NCI-H1930 (cell line): ENCODE measurements at regions not wholly inside any gene's neighbourhood (a gene's known extent, or its start where the extent isn't known, plus 50 kb on each side); places are given as distances from the start of the nearest gene placed in this dataset.
A peak's percentile ranks its signal among the peaks of the same experiment; 100 is the strongest.

ENCODE experiments used
- DNase-seq, 2 experiments: peaks; one replicate each; lab custom pipeline; 2025; lab: John Stamatoyannopoulos, UW

DNA sequence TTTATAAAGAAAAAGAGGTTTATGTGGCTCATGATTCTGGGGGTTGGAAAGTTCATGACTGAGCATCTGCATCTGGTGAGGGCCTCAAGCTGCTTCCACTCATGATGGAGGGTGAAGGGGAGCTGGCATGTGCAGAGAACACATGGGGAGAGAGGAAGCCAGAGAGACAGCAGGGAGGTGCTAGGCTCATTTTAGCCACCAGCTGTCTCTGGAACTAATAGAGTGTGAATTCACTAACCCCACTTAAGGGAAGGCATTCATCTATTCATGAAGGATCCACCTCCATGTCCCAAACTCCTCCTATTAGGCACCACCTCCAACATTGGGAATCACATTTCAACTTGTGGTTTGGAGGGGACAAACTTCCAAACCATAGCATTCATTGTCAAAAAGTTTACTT lies 137.3 kb upstream of the PMEPA1 start:
- DNase-seq: no peak

DNA sequence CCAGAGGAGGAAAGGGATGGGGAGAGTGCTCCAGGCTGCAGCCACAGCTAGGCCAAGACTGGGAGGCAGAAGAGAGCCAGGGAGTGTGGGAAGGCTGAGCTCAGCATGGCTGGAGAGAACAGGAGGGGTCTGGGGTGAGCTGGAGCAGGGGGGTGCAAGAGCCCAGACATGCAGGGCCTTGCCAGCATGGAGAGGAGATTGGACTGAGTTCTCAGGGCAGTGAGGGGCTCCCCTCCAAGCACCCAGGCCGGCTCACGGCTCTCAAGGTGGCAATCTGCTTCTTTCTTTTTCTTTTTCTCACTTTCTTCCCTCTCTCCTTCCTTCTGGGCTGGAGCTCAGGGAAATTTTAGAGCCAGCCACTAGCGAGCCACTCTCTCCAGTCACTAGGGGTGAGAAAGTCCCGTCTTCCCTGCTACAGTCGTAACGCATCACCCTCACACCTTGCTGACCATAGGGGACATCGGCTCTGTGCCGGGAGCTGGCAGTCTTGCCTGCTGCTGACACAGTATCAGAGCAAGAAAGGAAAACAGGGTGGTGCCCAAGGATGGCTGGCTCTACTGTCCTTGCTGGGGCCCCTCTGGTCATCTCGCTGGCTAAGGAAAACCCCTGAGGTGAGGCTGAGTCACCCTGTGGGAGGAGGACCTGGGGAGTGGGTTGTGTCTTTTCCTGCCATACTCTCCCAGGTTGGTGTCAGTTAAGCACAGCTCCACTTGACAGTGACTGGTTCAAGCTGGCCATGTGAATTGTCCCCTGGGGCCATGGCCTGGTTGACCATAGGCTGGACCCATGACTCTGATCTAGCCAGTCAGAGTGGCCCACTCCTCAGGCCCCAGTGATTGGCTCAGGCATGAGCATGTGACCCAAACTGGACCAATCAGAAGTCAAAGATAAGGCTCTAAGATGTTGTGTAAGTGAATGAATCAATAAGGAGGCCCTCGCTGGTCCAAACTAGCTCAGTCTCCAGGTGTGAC lies 135.1 kb upstream of the PMEPA1 start:
- no peak for DNase-seq

DNA sequence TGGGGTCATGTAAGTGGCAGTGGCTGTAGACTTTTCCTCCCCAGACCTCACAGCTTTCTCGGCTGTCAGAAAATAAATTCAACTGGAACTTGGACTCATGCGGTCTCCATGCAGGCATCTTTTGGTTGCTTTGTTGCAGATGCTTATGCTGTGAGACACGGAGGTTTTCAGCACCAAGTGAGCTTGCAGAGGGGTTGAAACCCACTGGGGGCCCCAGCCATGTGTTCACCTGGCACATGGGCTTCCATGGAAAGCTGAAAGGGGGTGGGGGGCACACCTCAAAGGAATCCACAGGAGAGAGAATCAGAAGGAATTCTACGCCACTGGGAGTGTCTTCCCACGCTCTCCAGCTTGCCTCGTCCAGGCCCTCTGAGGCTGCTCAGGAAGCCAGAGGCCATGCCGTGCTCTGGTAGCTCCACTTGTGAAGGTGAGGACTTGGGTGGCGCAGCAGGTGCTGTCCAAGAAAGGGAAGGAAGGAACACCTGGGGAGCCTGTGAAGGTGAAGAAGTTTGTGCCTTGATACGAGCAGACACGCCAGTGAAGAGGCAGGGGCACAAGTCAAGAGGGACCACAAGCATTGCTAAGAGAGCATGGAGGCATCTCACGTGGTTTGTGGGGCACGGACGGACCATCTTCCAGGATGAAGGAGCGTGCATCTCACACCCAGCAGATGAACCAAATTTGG lies 134.3 kb upstream of the PMEPA1 start:
- no peak for DNase-seq

DNA sequence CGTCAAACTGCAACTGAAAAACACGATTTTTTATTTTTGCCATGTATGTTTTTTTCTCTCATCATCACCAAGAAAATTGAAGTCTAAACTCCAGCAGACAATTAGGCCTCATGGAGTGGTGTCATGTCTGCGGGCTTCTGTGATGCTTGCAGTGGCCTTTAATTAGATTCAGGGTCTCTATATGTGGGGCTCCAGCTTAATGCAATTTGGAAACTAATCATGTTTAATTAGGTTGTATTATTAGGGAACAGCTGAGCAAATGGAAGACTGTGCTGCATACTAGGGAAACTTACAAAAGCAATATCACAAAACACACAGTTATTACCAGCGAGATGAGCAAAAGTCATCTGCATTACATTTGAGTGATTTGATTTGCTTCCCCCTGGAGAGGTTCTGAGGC lies 132.9 kb upstream of the PMEPA1 start:
- DNase-seq: peak in 1 of 2 experiments; percentile 32

DNA sequence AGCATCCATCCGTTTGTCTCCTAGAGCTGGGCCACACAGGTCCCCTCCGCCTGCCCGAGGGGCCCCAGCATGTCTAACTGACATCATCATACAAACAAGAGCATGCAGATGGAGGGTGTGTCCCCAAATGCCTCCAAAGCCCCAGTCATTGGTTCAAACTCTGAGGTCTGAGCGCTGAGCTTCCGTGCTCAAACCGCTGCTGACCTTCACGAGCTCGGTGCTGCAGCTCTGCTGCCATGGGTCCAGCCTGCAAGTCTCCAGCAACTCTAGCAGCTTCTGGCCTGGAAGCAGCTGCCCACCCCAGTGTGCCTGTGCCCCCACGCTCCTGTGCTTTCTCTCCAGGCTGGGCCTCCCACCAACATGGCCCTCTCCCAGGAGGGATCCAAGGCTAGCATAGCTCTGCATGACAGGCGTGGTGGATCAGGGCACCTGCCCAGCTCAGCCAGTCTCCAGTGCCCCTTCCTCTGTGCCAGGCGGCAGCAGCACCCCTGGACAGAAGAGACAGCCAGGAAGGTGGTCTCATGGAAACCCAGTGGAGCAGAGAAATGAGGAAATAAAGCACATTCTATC lies 131.6 kb upstream of the PMEPA1 start:
- no peak for DNase-seq

DNA sequence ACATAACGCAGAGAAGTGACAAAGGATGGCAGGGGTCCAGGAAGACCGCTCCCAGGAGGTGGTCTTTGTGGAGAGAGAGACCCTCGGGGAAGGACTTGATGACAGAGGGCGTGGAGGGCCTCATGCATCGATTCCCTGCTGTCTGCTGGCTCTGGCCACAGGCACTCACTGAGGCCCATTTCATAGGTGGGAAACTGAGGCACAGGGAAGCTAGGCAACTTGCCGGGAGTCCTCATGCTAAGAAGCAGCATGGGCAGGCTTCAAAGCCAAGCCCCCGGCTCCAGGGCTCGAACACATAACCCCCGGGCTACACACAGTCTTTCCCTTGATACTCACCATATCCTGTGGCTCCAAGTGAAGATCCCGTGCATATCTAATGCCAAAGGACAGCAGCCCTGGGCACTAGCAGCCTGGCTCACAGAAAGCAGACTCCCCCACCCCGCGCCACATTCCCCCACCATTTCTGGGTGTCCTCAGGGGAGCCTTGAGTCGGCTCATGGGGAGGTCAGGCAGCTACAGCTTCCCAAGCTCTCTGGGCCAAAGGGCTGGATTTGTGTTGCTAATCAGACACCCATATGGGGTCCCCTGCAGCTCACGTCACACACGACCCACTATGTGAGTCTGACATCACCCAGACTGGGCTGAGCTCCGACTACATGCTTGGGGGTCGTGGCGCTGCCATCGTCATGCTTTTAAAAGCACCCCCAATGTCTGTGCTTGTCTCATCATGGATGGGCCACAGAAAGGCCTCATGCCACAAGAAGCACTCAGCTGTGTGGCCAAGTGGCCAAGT lies 130.9 kb upstream of the PMEPA1 start:
- no peak for DNase-seq

DNA sequence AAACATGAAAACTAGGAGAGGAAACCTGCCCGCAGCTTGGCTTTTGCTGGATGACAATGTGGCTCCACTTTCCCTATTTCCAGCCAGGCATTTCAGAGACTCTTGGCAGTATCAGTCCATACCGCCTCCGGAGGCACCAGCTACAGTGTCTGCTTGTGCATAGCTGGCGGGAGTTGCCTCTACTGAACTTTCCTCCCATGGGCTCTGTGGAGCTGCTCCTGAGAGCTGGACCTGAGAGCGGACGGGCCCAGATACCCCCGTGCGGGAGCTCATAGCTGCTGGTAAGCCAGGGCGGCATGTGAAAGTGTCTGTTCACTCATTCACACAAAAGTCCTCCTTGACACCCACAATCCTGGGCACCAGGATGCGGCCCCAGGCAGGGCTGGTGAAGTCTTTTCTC lies 130.3 kb upstream of the PMEPA1 start:
- DNase-seq: no peak

DNA sequence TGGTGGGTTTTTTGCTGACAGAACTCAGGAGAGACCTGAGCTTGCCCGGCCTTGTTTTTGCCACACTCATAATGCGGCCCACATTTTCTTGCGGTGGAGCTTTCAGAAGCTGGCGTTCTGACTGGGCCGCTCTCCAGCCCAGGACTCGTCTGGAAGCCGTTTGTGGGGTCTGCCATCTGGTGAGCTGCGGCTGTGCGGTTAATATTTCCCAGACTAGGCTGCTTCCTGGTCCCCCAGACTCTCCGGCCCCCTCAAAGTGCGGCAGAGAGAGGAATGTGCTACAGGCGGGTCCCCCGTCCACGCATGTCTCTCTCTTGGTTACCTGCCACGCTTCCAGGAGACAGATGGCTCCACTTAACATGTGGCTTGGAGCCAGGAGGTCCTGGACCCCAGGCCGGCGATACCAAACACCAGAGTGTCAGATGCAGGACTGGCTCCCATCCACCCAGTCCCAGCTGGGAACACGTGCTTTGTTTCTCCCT lies 128.9 kb upstream of the PMEPA1 start:
- DNase-seq: no peak

DNA sequence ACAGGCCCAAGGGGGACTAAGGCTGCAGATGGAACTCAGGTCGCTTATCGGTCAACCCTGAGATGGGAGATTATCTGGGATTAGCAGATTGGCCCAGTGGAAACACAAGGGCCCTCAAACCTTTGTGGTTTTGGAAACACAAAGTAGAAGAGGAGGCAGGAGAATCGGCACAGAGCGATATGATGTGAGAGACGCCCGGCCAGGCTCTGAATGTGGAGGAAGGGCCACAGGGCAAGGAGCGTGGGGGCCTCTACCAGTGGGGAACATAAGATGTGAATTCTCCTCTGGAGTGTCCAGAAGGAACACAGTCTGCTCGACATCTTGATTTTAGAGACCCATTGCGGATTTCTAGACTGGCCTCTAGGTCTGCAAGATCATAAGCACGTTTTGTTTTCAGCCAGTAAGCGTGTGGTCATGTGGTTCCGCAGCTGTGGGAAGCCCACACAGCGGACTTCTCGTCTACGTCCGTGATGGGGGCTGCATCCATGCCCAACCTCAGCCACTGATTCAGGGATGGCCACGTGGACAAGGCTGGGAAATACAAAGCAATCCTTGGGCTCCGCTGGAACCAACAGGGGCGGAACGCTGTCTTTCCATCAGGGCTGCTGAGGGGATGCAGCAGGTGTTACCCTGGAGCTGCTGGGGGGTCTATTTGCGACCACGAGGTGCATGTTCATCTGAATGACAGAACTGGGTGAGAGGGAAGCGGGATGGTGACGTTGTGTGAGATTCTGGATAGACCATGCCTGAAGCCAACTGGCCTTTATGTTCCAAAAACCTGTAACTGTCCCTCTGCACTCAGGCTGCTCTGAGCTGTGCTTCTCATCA lies 127.6 kb upstream of the PMEPA1 start:
- DNase-seq: no peak

DNA sequence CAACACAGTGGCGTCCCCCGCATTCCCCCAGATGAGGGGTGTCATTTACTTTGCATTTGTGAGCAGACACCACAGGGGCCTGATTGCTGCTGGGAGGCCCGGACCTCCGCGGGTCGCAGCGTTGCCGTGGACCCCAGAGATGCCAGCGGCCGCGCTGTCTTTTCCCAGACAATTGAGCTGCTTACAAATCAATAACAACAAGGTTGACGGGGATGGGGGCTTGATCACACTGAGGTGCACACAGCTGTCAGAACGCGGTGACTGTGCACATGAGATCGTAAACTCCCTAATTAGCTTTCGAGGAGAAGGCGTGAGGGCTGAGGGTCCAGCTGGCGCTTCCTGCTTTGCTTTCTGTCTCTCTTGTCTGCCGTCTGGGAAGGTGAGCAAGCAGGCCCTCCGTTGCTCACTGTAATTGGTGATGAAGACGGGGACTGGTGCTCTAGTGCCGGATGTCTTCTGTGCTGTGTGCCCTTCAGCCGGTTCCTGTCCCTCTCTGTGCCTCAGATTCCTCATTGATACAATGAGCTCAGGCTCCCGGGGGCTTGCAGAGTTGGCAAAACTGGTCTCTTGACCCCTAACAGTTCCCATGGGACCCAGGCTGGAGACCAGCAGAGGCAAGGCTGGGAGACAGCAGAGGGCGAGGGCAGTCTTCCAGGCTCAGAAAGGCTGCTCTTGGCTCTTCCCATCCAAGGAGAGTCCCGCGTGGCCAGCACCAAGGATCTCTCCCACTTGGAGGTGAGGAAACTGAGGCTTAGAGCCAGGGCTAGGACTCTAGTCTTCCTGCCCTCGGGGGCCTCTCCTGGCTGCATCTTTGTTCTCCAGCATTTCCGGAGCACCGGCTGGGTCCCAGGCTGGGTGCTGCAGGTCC lies 126.0 kb upstream of the PMEPA1 start:
- no peak for DNase-seq

DNA sequence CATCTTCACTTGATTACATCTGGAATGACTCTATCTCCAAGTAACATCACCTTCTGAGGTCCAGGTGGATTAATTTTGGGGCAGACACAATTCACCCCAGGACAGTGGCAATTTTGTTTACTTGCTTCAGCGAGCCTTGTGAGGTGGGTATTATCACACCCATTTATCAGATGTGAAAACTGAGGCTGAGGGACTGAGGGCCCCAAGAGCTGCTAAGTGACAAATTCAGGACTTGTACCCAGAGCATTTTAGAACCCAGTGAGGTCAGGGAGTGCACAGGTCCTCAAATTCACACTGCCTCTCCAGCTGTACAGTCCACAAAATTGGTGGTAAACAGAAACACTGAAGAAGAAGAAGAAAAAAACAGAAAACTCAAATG lies 125.2 kb upstream of the PMEPA1 start:
- DNase-seq: no peak

DNA sequence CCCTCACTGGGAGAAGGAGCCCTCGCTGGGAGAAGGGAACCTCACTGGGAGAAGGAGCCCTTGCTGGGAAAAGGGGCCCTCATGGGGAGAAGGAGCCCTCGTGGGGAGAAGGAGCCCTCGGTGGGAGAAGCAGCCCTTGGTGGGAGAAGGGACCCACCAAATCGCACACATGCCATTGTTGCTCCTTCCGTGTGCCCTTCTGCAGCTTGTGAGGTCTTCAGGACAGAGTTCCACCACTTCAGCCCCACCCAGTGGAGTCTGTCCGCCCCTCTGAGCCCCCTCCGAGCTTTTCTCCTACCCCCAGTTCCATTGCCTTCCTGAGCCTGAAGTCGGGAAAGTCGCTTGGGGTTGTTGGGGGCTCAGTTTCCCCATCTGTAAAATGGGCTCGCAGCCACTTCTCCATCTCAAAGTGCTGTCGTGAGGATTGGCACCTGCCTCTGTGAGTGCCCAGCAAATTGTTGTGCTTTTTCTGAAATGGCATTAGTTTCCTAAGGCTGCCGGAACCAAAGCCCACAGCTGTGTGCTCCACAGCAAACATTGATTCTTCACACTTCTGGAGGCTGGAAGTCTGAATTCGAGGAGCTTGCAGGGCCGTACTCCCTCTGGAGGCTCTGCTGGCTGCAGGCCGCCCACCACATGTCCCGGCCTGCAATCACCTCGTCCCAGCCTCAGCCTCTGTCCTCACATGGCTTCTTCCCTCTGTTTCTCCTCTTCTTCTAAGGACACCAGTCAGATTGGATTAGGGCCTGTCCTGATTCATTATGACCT lies 124.7 kb upstream of the PMEPA1 start:
- no peak for DNase-seq

DNA sequence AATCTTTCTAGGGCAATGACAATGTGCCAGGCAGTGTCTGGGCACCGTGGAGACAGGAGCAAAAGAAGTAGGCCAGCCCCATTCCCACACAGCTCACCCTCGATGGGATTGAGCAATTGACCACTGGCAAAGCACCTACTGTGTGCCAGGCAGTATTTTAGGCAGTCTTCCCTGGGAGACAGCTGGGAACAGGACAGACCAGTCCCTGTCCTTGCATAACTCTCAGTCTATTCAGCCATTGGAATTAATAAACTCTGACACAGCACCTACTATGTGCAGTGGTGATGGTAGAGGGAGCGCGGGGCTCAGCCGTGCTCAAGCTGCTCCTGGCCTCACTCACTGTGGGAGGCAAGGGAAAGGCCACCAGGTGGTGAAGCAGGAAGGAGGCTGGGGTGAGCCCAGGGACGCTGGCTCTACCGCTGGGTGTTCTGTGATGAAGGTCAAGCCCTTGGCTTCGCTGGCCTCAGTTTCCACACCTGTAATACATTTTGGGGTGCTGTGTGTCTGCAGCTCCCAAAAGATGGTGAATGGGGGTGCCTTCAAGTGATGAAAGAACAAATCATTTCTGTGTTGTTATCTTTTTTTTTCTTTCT lies 122.3 kb upstream of the PMEPA1 start:
- DNase-seq: no peak

DNA sequence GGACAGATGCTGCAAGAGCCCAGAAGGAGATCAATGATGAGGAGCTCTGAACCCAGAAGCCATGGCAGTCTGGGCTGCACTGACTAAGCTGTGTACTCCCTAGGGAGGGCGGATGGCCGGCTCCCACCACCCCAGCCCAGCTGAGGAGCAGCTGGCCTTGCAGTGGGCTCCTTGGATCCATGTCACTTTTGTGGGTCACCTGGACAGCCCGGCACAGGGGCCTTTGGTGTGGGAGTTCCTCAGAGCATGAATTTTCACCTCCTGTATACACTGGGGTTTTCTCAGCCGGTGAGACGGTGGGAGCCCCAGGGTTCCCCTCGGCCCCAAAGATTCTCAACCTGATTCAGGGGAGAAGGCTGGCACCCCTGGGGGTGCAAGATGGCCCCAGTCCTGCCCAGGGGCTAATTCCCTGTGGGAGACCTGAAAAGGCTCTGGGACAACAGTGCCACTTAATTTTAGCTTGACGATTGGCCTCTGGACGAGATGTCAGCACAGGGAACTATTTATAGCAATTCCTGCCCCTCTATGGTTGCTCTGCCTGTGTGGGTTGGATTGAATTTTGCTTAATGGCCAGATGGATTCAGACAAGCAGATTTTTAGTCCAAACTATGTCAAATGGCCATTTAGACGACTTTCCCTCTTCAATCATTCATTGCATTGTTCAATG lies 121.6 kb upstream of the PMEPA1 start:
- DNase-seq: no peak

DNA sequence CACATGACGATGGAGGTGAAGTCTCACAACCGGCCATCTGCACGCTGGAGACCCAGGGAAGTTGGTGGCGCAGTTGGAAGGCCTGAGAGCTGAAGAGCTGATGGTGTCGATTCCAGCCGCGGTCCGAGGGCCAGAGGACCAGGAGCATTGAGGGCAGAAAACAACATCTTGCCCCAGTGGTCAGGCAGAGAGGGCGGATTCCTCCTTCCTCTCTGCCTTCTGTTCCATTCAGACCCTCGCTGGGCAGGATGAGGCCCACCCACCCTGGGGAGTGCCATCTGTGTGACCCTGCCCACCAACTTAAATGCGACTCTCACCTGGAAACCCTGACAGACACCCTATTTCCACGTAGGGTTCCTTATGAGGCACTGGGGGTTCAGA lies 120.7 kb upstream of the PMEPA1 start:
- DNase-seq: no peak

DNA sequence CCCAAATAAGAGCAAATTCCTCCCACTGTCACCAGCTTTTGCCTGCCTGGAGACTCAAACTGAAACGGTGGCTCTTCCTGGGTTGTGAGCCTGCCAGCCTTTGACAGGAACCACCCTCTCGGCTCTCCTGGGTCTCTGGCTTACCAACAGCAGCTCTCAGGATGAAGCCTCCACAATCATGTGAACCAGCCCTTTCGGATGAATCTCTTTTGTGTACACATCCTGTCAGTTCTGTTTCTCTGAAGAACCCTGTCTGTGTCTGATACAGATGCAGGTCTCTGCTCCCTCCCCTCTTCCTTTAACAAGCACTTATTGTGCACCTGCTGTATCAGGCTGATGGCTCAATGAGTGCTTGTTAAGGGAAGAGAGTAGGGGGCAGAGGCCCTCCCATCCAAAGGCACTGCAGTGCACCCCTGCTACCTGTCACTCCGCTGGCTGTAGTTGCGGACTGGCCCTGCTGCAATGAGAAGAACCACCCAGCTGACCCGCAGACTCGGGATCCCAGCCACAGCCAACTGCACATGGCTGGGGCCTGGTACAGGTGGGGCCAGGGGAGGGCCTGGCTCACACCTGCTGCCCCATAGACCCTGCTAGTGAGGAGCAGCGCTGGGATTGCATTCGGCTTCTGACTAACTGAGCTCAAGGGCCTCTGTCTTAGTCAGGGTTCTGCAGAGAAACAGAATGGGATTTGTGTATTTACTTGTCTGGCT lies 120.1 kb upstream of the PMEPA1 start:
- no peak for DNase-seq

DNA sequence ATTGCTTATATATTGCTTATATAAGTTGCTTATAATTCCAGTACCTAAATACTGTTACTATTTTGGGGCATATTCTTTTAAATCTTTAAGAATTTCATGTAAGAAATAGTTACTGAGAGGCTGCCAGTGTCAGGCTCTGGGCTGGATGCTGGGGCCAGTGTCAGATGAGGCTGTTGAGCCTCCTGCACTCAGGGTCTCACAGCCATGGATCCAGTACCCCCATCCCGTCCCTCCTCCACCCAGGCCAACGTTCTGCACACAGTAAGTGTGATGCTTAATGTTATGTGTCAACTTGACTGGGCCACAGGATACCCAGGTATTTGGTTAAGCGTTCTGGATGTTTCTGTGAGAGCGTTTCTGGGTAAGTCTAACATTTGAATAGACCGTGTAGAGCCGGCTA lies 119.5 kb upstream of the PMEPA1 start:
- DNase-seq: no peak

DNA sequence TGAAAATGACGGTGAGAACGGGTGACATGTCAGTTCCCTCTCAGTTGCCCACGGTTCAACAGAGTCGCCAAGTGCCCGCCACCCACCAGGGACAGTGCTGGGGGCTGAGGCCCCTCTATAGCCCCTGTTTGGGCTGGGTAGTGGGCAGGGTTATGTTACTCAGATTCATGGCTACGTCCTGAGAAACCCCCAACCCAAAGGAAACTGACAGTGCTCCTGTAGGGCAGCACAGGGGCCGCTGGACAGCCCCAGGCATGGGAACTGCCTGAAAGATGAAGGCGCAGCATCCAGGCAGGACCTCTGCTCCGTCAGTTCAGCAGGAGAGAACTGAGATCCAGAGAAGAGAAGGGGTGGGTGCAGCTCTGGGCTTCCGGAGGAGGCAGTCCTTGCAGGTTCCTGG lies 118.9 kb upstream of the PMEPA1 start:
- DNase-seq: no peak
